ENCODE measurements at regions not wholly inside any gene's neighbourhood (a gene's known extent, or its start where the extent isn't known, plus 50 kb on each side); places are given as distances from the start of the nearest gene placed in this dataset.
"Not testable (repeated sequence)": the region's sequence is repeated elsewhere in the genome, so short reads cannot be mapped to it uniquely, and the experiment has no call there.

- not testable (repeated sequence) for DNase-seq (ENCODE audit: low read depth in 2 of 2)
Measured at GRCh38 chr2:37758141-37758601, 86.7 kb upstream of the CDC42EP3 start.

- DNase-seq (ENCODE audit: low read depth in 2 of 2), result not testable (repeated sequence)
Measured at GRCh38 chr2:37759989-37760388, 88.5 kb upstream of the CDC42EP3 start.

GRCh38 chr2:37760471-37760870 lies 89.0 kb upstream of the CDC42EP3 start:
- DNase-seq (ENCODE audit: low read depth in 2 of 2), result no peak

- DNase-seq (ENCODE audit: low read depth in 2 of 2), result not testable (repeated sequence)
Measured at GRCh38 chr2:37762281-37762680, 90.8 kb upstream of the CDC42EP3 start.

GRCh38 chr2:37764739-37765138 lies 93.3 kb upstream of the CDC42EP3 start:
- no peak for DNase-seq (ENCODE audit: low read depth in 2 of 2)

- no peak for DNase-seq (ENCODE audit: low read depth in 2 of 2)
Measured at GRCh38 chr2:37766106-37766505, 94.7 kb upstream of the CDC42EP3 start.

GRCh38 chr2:37767046-37767445 lies 95.6 kb upstream of the CDC42EP3 start:
- no peak for DNase-seq (ENCODE audit: low read depth in 2 of 2)

- no peak for DNase-seq (ENCODE audit: low read depth in 2 of 2)
Measured at GRCh38 chr2:37767959-37768925, 96.8 kb upstream of the CDC42EP3 start.

GRCh38 chr2:37769551-37769950 lies 98.1 kb upstream of the CDC42EP3 start:
- DNase-seq (ENCODE audit: low read depth in 2 of 2), result no peak

GRCh38 chr2:37770797-37771196 lies 99.4 kb upstream of the CDC42EP3 start:
- no peak for DNase-seq (ENCODE audit: low read depth in 2 of 2)

GRCh38 chr2:37771600-37772088 lies 100.2 kb upstream of the CDC42EP3 start:
- DNase-seq (ENCODE audit: low read depth in 2 of 2), result no peak

- no peak for DNase-seq (ENCODE audit: low read depth in 2 of 2)
Measured at GRCh38 chr2:37773371-37774130, 102.1 kb upstream of the CDC42EP3 start.

GRCh38 chr2:37774171-37774944 lies 102.9 kb upstream of the CDC42EP3 start:
- not testable (repeated sequence) for DNase-seq (ENCODE audit: low read depth in 2 of 2)

GRCh38 chr2:37774976-37775907 lies 103.8 kb upstream of the CDC42EP3 start:
- no peak for DNase-seq (ENCODE audit: low read depth in 2 of 2)

GRCh38 chr2:37775908-37776250 lies 104.4 kb upstream of the CDC42EP3 start:
- no peak for DNase-seq (ENCODE audit: low read depth in 2 of 2)

- no peak for DNase-seq (ENCODE audit: low read depth in 2 of 2)
Measured at GRCh38 chr2:37776487-37776886, 105.0 kb upstream of the CDC42EP3 start.

- no peak for DNase-seq (ENCODE audit: low read depth in 2 of 2)
Measured at GRCh38 chr2:37779139-37779538, 107.7 kb upstream of the CDC42EP3 start.

- DNase-seq (ENCODE audit: low read depth in 2 of 2), result no peak
Measured at GRCh38 chr2:37779611-37780386, 108.4 kb upstream of the CDC42EP3 start.

- no peak for DNase-seq (ENCODE audit: low read depth in 2 of 2)
Measured at GRCh38 chr2:37780387-37780676, 108.9 kb upstream of the CDC42EP3 start.

- DNase-seq (ENCODE audit: low read depth in 2 of 2), result no peak
Measured at GRCh38 chr2:37781028-37781427, 109.6 kb upstream of the CDC42EP3 start.
